Endodermal cell (in vitro differentiated cells): ENCODE measurements at regions not wholly inside any gene's neighbourhood (a gene's known extent, or its start where the extent isn't known, plus 50 kb on each side); places are given as distances from the start of the nearest gene placed in this dataset.

Source experiments
- DNase-seq: peaks from one replicate; pipeline ENCODE4 v3.0.0-alpha.2; 2017
- H3K27ac ChIP-seq: 2 replicates; pipeline ENCODE4 v1.5.1; 2013; ENCODE audit warnings: mild to moderate bottlenecking, low read depth, low read length, moderate library complexity
- H3K27me3 ChIP-seq: 2 replicates; pipeline ENCODE4 v1.6.1; 2013; ENCODE audit warnings: mild to moderate bottlenecking, low read length, moderate library complexity; ENCODE audit not compliant: insufficient read depth, control insufficient read depth, poor library complexity, severe bottlenecking
- H3K36me3 ChIP-seq: 2 replicates; pipeline ENCODE4 v1.7.0; 2013; ENCODE audit warnings: mild to moderate bottlenecking, low read length, moderate library complexity; ENCODE audit not compliant: control insufficient read depth, insufficient read depth
- H3K4me1 ChIP-seq: one replicate; pipeline ENCODE4 v1.7.0; 2013; ENCODE audit warnings: low read length; ENCODE audit not compliant: control insufficient read depth, insufficient read depth
- H3K4me3 ChIP-seq: 2 replicates; pipeline ENCODE4 v1.5.1; 2013; ENCODE audit warnings: mild to moderate bottlenecking, low read length, moderate library complexity
- H3K9ac ChIP-seq: 2 replicates; pipeline ENCODE4 v1.6.1; 2013; ENCODE audit warnings: mild to moderate bottlenecking, low read length, moderate library complexity; ENCODE audit not compliant: poor library complexity, severe bottlenecking; ENCODE audit errors: extremely low read depth
- H3K9me3 ChIP-seq: 2 replicates; pipeline ENCODE4 v1.6.1; 2013; ENCODE audit warnings: mild to moderate bottlenecking, low read length, moderate library complexity; ENCODE audit not compliant: control insufficient read depth
- H3K27ac Mint-ChIP-seq: 2 replicates; pipeline ENCODE4 v1.8.0; 2020; ENCODE audit warnings: mixed read lengths
- H3K27me3 Mint-ChIP-seq: 2 replicates; pipeline ENCODE4 v1.8.0; 2021; ENCODE audit warnings: mild to moderate bottlenecking, mixed read lengths; ENCODE audit not compliant: insufficient read depth
- H3K36me3 Mint-ChIP-seq: 2 replicates; pipeline ENCODE4 v1.8.0; 2020; ENCODE audit warnings: low read depth, mixed read lengths
- H3K4me1 Mint-ChIP-seq: 2 replicates; pipeline ENCODE4 v1.8.0; 2020; ENCODE audit warnings: mixed read lengths
- H3K4me3 Mint-ChIP-seq: 2 replicates; pipeline ENCODE4 v1.8.0; 2020; ENCODE audit warnings: mild to moderate bottlenecking, moderate library complexity, mixed read lengths
- H3K9me3 Mint-ChIP-seq: 2 replicates; pipeline ENCODE4 v1.8.0; 2020; ENCODE audit warnings: mild to moderate bottlenecking, mixed read lengths
- CTCF ChIP-seq: fragments of 200-600 bp; sonication (generic); conservative IDR thresholded peaks from 2 replicates; pipeline ENCODE4 v1.5.0; 2021; ENCODE audit warnings: antibody characterized with exemption, mild to moderate bottlenecking
- WGBS, 2 experiments: methylation state at CpG; one replicate each; pipeline versions ENCODE4 v1.1.5 to v1.1.7; 2013; ENCODE audit warnings: missing lambda C conversion rate in 2 of 2, mixed read lengths in 1 of 2; ENCODE audit not compliant: insufficient coverage in 1 of 2, insufficient read length in 1 of 2; 5-methylcytosine and 5-hydroxymethylcytosine counted together

GRCh38 chr5:74454263-74455030 is 186.1 kb downstream of the ENC1 start:
- Mint-ChIP-seq H3K27ac (no peak overlapping the region), H3K9me3 (no peaks in the 10 kb centered on the region), H3K27me3 (peaks cover 4% of the 10 kb centered on the region), H3K36me3 (no peaks in the 10 kb centered on the region), H3K4me3 (no peak overlapping the region), H3K4me1 (peaks cover 21% of the 10 kb centered on the region)
- Histone ChIP-seq H3K9me3 (no peaks in the 10 kb centered on the region), H3K27ac (no peak overlapping the region), H3K27me3 (no peaks in the 10 kb centered on the region), H3K36me3 (no peaks in the 10 kb centered on the region), H3K9ac (no peak overlapping the region), H3K4me1 (no peaks in the 10 kb centered on the region), H3K4me3 (no peak overlapping the region)
- no peak for TF ChIP-seq CTCF
- DNase-seq = no peak
- WGBS, 2 experiments = 92 to 95% methylated on average over 5 to 7 of the region's 7 CpGs

GRCh38 chr5:74452856-74453255 is 187.7 kb downstream of the ENC1 start:
- DNase-seq = no peak
- Mint-ChIP-seq H3K9me3 (no peaks in the 10 kb centered on the region), H3K27me3 (no peaks in the 10 kb centered on the region), H3K4me3 (no peak overlapping the region), H3K27ac (no peak overlapping the region), H3K4me1 (peaks cover 21% of the 10 kb centered on the region), H3K36me3 (no peaks in the 10 kb centered on the region)
- Histone ChIP-seq H3K4me3 (no peak overlapping the region), H3K9me3 (no peaks in the 10 kb centered on the region), H3K27me3 (no peaks in the 10 kb centered on the region), H3K9ac (no peak overlapping the region), H3K4me1 (no peaks in the 10 kb centered on the region), H3K36me3 (no peaks in the 10 kb centered on the region), H3K27ac (no peak overlapping the region)
- no peak for TF ChIP-seq CTCF
- 68 to 92% methylated on average over 2 to 5 of the region's 5 CpGs for WGBS, 2 experiments

- Histone ChIP-seq H3K27me3 (no peaks in the 10 kb centered on the region), H3K27ac (no peak overlapping the region), H3K36me3 (no peaks in the 10 kb centered on the region), H3K9me3 (no peaks in the 10 kb centered on the region), H3K4me3 (no peak overlapping the region), H3K9ac (no peak overlapping the region), H3K4me1 (no peaks in the 10 kb centered on the region)
- no peaks in the 10 kb centered on the region for H3K36me3 Mint-ChIP-seq
- H3K27ac Mint-ChIP-seq = no peak overlapping the region
- H3K4me1 Mint-ChIP-seq = peaks cover 21% of the 10 kb centered on the region
- no peaks in the 10 kb centered on the region for H3K9me3 Mint-ChIP-seq
- WGBS, 2 experiments = 83 to 98% methylated on average over 1 to 2 of the region's 2 CpGs
- no peaks in the 10 kb centered on the region for H3K27me3 Mint-ChIP-seq
- H3K4me3 Mint-ChIP-seq = no peak overlapping the region
- TF ChIP-seq CTCF = no peak
- DNase-seq = no peak
Observed at GRCh38 chr5:74450095-74450494, 190.4 kb downstream of the ENC1 start.
